GM12874 (cell line): ENCODE measurements at regions not wholly inside any gene's neighbourhood (a gene's known extent, or its start where the extent isn't known, plus 50 kb on each side); places are given as distances from the start of the nearest gene placed in this dataset.

Experiments used
- CTCF ChIP-seq: IDR thresholded peaks from 2 replicates; pipeline ENCODE4 v1.5.1; 2011; ENCODE audit warnings: low read depth, mild to moderate bottlenecking, control low read depth, low read length, moderate library complexity; ENCODE audit not compliant: insufficient read depth

- TF ChIP-seq CTCF = no peak
Observed at GRCh38 chr18:55778788-55779690, 191.0 kb upstream of the TCF4 start.

GRCh38 chr18:55777666-55778304 is 189.8 kb upstream of the TCF4 start:
- no peak for TF ChIP-seq CTCF

- TF ChIP-seq CTCF = no peak
Observed at GRCh38 chr18:55775972-55776371, 188.0 kb upstream of the TCF4 start.

- no peak for TF ChIP-seq CTCF
Observed at GRCh38 chr18:55774505-55774904, 186.5 kb upstream of the TCF4 start.

- TF ChIP-seq CTCF = no peak
Observed at GRCh38 chr18:55768255-55768654, 180.3 kb upstream of the TCF4 start.

GRCh38 chr18:55764386-55764785 is 176.4 kb upstream of the TCF4 start:
- TF ChIP-seq CTCF = no peak

- TF ChIP-seq CTCF = no peak
Observed at GRCh38 chr18:55763805-55764204, 175.8 kb upstream of the TCF4 start.
